C4-2B (cell line): ENCODE measurements at regions not wholly inside any gene's neighbourhood (a gene's known extent, or its start where the extent isn't known, plus 50 kb on each side); places are given as distances from the start of the nearest gene placed in this dataset.

ENCODE experiments used
- H3K27ac ChIP-seq: fragments of 450-650 bp; 2 replicates; pipeline ENCODE4 v1.5.1; 2017
- ZFX ChIP-seq: fragments of 450-650 bp; IDR thresholded peaks from 2 replicates; pipeline ENCODE4 v1.6.1; 2017
- TF ChIP-seq, protein P1 (sequence below): fragments of 450-650 bp; conservative IDR thresholded peaks from 2 replicates; pipeline ENCODE4 v1.5.1; 2017; ENCODE audit warnings: mild to moderate bottlenecking

DNA sequence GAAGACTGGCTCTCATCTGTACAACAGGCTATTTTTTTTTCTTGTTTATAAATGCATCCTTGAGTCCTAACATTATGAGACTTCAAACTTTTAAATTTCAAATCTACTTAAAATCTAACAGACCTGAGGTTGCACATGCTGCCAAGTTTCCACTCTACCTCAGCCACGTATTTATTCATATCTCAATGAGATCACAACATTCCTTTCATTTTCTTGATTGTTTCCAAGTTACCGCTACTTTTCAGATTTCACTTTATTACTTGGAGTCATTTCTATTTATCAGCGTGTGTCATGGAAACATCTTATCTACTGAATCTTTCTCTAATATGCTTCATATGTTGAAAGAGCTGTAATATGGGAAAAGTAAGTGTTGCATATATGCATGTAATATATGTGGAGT lies 1257.5 kb upstream of the ATXN8OS start:
- TF ChIP-seq, protein P1, sequence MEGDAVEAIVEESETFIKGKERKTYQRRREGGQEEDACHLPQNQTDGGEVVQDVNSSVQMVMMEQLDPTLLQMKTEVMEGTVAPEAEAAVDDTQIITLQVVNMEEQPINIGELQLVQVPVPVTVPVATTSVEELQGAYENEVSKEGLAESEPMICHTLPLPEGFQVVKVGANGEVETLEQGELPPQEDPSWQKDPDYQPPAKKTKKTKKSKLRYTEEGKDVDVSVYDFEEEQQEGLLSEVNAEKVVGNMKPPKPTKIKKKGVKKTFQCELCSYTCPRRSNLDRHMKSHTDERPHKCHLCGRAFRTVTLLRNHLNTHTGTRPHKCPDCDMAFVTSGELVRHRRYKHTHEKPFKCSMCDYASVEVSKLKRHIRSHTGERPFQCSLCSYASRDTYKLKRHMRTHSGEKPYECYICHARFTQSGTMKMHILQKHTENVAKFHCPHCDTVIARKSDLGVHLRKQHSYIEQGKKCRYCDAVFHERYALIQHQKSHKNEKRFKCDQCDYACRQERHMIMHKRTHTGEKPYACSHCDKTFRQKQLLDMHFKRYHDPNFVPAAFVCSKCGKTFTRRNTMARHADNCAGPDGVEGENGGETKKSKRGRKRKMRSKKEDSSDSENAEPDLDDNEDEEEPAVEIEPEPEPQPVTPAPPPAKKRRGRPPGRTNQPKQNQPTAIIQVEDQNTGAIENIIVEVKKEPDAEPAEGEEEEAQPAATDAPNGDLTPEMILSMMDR, result no peak
- no peak for TF ChIP-seq ZFX
- H3K27ac ChIP-seq, result no peak overlapping the region

DNA sequence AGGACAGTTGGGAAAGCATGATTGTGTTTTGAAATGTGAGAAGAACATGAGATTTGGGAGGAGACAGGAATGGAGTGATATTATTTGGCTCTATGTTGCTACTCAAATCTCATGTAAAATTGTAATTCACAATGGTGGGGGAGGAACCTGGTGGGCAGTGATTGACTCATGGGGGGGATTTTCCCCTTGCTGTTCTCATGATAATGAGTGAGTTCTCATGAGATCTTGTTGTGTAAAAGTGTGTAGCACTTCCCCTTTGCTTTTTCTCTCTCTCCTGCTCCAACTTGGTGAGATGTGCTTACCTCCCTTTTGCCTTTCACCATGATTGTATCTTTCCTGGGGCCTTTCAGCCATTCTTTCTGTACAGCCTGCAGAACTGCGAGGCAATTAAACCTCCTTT lies 1261.0 kb upstream of the ATXN8OS start:
- H3K27ac ChIP-seq, result no peak overlapping the region
- TF ChIP-seq, protein P1, result no peak
- no peak for TF ChIP-seq ZFX

DNA sequence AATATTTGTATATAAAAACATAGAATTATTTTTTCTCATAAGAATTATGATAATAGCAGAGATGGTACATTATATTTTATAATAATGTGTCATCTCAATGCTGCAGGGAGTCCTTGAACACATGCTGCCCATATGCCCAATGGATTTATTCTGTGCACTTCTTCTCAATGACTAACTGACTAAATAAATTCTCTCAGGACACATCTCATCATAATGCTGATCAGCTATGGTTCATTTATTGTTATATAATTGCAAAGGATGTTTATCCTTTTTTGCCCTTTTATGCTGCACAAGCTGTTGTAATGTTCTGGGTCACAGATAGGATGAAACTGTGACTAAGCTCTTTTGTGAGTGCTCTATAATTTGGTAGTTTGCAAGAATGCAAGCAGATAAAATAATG lies 1273.3 kb upstream of the ATXN8OS start:
- H3K27ac ChIP-seq, result no peak overlapping the region
- TF ChIP-seq, protein P1, result no peak
- TF ChIP-seq ZFX, result no peak

DNA sequence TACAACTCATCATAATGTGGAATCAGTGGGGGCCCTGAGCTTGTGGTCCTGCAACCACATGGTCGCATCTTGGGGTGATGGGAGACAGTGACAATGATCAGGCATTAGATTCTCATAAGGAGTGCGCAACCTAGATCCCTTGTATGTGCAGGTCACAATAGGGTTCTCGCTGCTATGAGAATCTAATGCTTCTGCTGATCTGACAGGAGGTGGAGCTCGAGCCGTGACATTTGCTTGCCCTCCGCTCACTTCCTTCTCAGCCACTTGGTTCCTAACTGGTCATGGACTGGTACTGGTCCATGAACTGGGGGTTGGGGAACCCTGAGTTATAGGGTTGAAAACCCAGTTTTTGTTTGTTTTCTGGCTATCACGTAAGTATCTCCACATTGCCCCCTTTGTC lies 1290.9 kb upstream of the ATXN8OS start:
- no peak overlapping the region for H3K27ac ChIP-seq
- TF ChIP-seq, protein P1, result no peak
- TF ChIP-seq ZFX, result no peak

DNA sequence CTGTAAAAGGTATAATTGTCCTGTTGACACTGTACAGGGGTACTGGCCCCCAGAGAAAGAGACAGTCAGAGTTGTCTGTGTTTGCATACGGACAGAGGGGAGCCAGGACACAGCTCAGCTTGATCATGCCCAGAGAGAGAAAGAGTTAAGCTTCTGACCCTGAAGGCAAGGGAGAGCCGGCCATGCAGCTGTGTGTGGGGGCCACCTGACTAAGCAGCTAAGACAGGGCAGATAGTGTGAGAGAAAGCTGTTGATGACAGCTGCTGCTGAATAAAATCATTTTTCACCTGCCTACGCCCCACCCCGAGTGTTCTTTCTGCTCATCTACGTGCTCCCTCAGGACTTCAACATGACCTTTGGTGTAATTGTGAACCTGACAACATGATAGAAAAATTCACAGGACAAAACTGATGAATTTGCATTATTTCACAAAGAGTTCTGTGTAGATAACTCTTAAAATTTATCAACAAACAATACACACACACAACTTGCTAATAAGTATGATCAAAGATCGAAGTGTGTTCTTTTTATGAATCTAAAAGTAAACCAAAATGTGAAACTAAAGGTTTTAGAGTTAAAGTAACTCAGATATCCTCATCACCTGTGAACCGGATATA lies 1294.3 kb upstream of the ATXN8OS start:
- H3K27ac ChIP-seq, result no peak overlapping the region
- TF ChIP-seq, protein P1, result no peak
- TF ChIP-seq ZFX, result no peak

DNA sequence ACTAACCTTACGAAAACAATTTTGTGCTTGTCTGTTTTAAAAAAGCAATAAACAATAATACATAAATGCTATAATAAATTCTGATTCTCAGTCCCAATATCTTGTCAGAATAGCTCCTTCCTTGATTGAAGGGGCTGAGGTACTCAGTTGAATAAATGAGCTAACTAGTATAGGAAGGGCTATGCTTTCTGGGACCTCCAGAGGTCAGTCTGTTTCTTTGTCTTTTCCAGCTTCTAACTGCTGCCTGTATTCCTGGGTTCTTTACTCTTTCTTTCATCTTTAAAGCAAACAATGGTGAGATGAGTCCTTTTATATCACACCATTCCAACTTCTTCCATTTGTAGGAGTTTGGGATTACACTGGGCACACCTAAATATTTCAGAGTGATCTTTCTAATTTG lies 1297.0 kb upstream of the ATXN8OS start:
- TF ChIP-seq, protein P1, result peak; percentile 20
- TF ChIP-seq ZFX, result no peak
- no peak overlapping the region for H3K27ac ChIP-seq

DNA sequence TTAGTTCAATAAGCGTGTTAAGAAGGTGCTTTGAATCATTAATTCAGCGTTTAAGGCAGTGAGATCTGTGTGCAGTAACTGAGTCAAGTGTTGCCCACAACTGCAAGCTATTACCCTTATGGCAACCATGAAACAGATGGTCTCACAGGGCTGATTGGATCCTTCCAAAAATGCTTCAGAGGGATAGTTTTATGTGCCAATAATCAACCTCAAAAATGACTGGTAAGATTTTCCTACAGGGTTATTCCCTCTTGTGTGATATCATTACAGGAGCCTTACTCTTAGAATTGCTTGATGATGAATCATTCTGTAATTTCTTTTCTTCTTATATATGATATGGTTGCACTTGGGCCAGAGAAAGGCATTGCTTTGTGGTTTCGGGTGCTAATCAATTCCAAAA lies 1299.2 kb upstream of the ATXN8OS start:
- TF ChIP-seq, protein P1, result no peak
- no peak for TF ChIP-seq ZFX
- H3K27ac ChIP-seq, result no peak overlapping the region
